BE2C (cell line): ENCODE measurements at regions not wholly inside any gene's neighbourhood (a gene's known extent, or its start where the extent isn't known, plus 50 kb on each side); places are given as distances from the start of the nearest gene placed in this dataset.

ENCODE experiments used
- DNase-seq: peaks from one replicate; pipeline ENCODE4 v3.0.0-alpha.2; 2020
- H3K27me3 ChIP-seq: fragments of 250-450 bp; sonication (Bioruptor Pico); 2 replicates; pipeline ENCODE4 v1.5.1; 2020; ENCODE audit warnings: mild to moderate bottlenecking
- H3K36me3 ChIP-seq: fragments of 250-450 bp; sonication (Bioruptor Pico); 2 replicates; pipeline ENCODE4 v1.5.1; 2020; ENCODE audit warnings: mild to moderate bottlenecking
- H3K4me1 ChIP-seq: fragments of 250-450 bp; sonication (Bioruptor Pico); 2 replicates; pipeline ENCODE4 v1.5.1; 2020
- H3K4me3 ChIP-seq: 2 replicates; pipeline ENCODE4 v1.5.1; 2011; ENCODE audit warnings: low read depth, low read length
- H3K9me3 ChIP-seq: fragments of 250-450 bp; sonication (Bioruptor Pico); 2 replicates; pipeline ENCODE4 v1.5.1; 2020
- TF ChIP-seq, protein P1 (sequence below): IDR thresholded peaks from 2 replicates; pipeline ENCODE4 v1.5.1; 2012; ENCODE audit warnings: mild to moderate bottlenecking, low read depth, low read length

DNA sequence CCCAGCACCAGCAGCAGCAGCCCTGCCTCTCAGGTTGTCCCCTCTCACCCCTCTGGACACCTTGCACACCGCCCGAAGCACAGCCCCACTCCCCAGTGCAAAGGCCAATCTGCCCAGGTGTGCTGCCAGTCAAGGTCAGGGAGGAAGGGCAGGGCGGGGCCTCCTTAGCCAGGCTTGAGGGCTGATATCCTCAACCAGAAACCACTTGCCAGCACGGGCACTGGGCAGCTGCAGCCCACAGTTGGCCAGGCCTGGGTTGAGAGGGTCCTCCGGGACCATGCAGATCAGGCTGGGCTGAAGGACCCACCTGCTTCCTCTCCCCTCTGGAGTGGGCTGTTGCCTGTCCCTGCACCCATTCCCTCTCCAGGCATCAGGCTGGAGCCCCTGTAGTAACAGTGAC lies 588.3 kb downstream of the NPHP4 start:
- Histone ChIP-seq H3K4me1 (no peaks in the 10 kb centered on the region), H3K27me3 (no peaks in the 10 kb centered on the region), H3K4me3 (no peak overlapping the region), H3K36me3 (no peaks in the 10 kb centered on the region), H3K9me3 (no peaks in the 10 kb centered on the region)
- no peak for DNase-seq
- TF ChIP-seq, protein P1, sequence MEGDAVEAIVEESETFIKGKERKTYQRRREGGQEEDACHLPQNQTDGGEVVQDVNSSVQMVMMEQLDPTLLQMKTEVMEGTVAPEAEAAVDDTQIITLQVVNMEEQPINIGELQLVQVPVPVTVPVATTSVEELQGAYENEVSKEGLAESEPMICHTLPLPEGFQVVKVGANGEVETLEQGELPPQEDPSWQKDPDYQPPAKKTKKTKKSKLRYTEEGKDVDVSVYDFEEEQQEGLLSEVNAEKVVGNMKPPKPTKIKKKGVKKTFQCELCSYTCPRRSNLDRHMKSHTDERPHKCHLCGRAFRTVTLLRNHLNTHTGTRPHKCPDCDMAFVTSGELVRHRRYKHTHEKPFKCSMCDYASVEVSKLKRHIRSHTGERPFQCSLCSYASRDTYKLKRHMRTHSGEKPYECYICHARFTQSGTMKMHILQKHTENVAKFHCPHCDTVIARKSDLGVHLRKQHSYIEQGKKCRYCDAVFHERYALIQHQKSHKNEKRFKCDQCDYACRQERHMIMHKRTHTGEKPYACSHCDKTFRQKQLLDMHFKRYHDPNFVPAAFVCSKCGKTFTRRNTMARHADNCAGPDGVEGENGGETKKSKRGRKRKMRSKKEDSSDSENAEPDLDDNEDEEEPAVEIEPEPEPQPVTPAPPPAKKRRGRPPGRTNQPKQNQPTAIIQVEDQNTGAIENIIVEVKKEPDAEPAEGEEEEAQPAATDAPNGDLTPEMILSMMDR, result no peak

DNA sequence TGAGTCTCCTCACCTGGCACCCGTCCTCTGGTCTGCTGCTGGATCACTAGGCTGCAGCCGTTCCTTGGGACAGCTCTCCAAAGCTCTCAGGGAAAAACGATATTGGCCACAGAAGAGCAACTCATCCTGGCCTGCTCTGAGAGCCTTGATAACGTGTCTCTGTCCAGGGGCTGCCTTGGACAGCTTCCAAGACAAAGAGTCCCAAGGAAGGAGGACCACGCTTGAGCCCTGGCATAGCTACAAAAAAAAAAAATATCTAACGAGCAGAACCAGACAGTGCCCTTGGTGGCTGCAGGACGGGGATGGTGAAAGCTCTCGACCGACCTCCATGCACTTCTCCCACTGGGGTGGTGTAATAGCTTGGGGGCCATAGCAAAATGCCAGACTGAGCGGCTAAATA lies 589.6 kb downstream of the NPHP4 start:
- no peak for DNase-seq
- Histone ChIP-seq H3K4me3 (no peak overlapping the region), H3K27me3 (no peaks in the 10 kb centered on the region), H3K36me3 (no peaks in the 10 kb centered on the region), H3K9me3 (no peaks in the 10 kb centered on the region), H3K4me1 (no peaks in the 10 kb centered on the region)
- TF ChIP-seq, protein P1, result no peak

DNA sequence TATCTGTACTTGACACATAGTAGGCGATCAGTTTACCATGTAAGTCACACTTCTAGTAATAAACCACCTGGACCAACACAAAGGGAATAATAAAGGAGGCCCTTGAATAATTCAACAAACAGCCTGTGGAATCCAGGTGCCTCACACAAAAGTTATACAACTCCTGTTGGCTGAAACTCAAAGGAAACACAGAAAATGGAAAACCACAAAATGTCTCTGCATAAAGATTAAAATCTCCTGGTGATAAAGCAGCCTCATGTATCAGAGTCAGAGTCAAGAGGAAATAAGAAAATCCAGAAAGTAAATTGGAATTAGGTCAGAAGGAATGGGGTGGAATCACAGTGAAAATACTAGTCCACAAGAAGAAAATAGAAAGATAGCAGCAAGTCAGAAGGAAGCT lies 592.5 kb downstream of the NPHP4 start:
- no peaks in the 10 kb centered on the region for H3K4me1 ChIP-seq
- no peaks in the 10 kb centered on the region for H3K27me3 ChIP-seq
- H3K36me3 ChIP-seq, result no peaks in the 10 kb centered on the region
- no peaks in the 10 kb centered on the region for H3K9me3 ChIP-seq
- no peak overlapping the region for H3K4me3 ChIP-seq
- no peak for DNase-seq
- TF ChIP-seq, protein P1, result no peak

DNA sequence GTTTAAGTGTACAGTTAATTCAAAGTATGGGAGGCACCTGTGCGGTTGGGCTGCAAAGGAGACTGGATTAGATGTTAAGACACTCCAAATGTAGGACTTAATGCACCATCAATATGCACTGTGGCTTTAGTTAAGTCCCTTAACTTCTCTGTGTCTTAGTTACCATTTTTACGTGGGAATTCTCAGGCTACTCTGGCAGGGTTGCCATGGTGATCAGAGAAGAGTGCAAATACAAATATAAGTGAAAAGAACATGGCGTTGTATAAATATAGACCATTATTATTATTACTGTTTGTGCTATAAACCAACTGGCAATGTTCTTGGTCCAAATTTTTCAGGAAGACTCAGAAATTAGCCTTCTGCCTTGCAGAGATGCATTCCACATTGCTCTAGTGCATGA lies 595.6 kb downstream of the NPHP4 start:
- H3K4me3 ChIP-seq, result no peak overlapping the region

DNA sequence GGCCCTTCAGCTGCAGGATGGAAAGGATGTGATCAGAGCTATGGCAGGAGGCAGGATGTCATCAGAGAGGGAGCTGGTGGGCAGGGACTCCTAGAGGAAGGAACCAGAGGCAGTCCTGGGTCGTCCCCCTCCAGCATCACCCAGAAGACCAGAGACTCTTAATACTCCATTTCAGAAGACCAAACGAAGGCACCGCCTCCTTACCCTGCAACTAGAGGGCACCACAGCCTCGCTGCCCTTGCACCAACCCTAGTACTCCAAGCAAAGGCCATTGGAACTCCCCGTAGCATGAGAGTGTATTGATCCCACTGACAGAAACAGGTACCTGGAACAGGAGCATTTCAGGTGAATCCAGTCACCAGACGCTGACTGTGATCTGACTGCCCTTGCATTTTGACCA lies 598.1 kb downstream of the NPHP4 start:
- TF ChIP-seq, protein P1, result no peak
- DNase-seq, result no peak
- no peaks in the 10 kb centered on the region for H3K27me3 ChIP-seq
- H3K4me1 ChIP-seq, result no peaks in the 10 kb centered on the region
- H3K9me3 ChIP-seq, result no peaks in the 10 kb centered on the region
- H3K36me3 ChIP-seq, result no peaks in the 10 kb centered on the region
- H3K4me3 ChIP-seq, result no peak overlapping the region

More for the DNA sequence above, 595.6 kb downstream of the NPHP4 start:
- no peaks in the 10 kb centered on the region for H3K27me3 ChIP-seq
- no peaks in the 10 kb centered on the region for H3K4me1 ChIP-seq
- no peak for DNase-seq
- no peaks in the 10 kb centered on the region for H3K9me3 ChIP-seq
- TF ChIP-seq, protein P1, result no peak
- no peaks in the 10 kb centered on the region for H3K36me3 ChIP-seq

DNA sequence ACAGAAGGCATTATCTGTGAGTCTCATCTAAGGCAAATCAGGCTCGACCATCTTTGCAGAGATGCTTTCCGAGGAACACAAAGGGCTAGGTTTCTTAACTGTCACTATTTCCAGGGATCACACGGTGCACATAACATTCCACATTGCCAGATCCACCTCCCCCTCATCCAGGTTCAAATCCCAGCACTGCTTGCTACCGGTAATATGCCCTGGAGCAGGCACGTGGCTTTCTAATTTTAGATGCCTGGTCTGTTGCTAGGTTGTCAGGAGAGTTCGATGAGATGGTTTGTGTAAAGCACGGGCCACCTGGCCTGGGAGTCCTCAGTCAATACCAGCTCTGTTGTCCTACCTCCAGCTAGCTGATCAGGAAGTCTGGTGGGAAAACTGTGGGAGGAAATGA lies 598.6 kb downstream of the NPHP4 start:
- Histone ChIP-seq H3K27me3 (no peaks in the 10 kb centered on the region), H3K4me1 (no peaks in the 10 kb centered on the region), H3K9me3 (no peaks in the 10 kb centered on the region), H3K4me3 (no peak overlapping the region), H3K36me3 (no peaks in the 10 kb centered on the region)
- TF ChIP-seq, protein P1, result no peak
- no peak for DNase-seq
